HepG2 (cell line): ENCODE measurements at regions not wholly inside any gene's neighbourhood (a gene's known extent, or its start where the extent isn't known, plus 50 kb on each side); places are given as distances from the start of the nearest gene placed in this dataset.

ENCODE experiments used
- ATAC-seq: fragments of 200-7000 bp; cut with Tn5 transposase; 3 replicates; pipeline ENCODE4 v1.9.1; 2020; ENCODE audit warnings: mild to moderate bottlenecking, moderate library complexity
- BruUV-seq: library from RNA; stranded (reverse); fragments of 400-500 nt; replicated peaks from 2 replicates; lab custom pipeline; 2021; lab: Mats Ljungman, UMichigan
- CTCF ChIA-PET: fragments of 300-600 bp; formaldehyde crosslinking; extraction: SDS; loops from one replicate; lab custom pipeline; 2021; ENCODE audit warnings: low total read pairs, inconsistent platforms, low intra/inter-chr PET ratio; lab: Yijun Ruan, JAX
- POLR2A ChIA-PET: fragments of 350-600 bp; sonication (Branson Sonifier 250); formaldehyde crosslinking; loops from one replicate; lab custom pipeline; 2020; ENCODE audit warnings: antibody characterized with exemption, inconsistent platforms; lab: Yijun Ruan, JAX
- DNase-seq: peaks from one replicate; pipeline ENCODE4 v3.0.0-alpha.2; 2015; ENCODE audit warnings: low spot score
- FAIRE-seq: peaks from 3 replicates; lab custom pipeline; 2011; peaks lifted over from hg19 to GRCh38; lab: Jason Lieb, UNC
- H2AFZ ChIP-seq: one replicate; pipeline ENCODE4 v1.6.1; 2011; ENCODE audit warnings: low read length, inconsistent platforms
- H3K27ac ChIP-seq: fragments of 300-600 bp; 3 replicates; pipeline ENCODE4 v1.8.0; 2011; ENCODE audit warnings: mixed run types, mild to moderate bottlenecking, mixed read lengths, low read length, inconsistent platforms; ENCODE audit not compliant: insufficient read depth; ENCODE audit errors: extremely low read length
- H3K27me3 ChIP-seq, 2 experiments: fragments of 200-600 bp in 1 of 2; 2 replicates in 1 of 2; 3 replicates in 1 of 2; pipeline versions ENCODE4 v1.6.0 to v1.8.0; 2011; ENCODE audit warnings: low read length in 2 of 2, mild to moderate bottlenecking in 2 of 2, moderate library complexity in 2 of 2, inconsistent platforms in 1 of 2; ENCODE audit not compliant: insufficient read depth in 2 of 2, control insufficient read depth in 1 of 2
- H3K36me3 ChIP-seq, 2 experiments: fragments of 200-600 bp in 1 of 2; replicated peaks in 1 of 2; 2 replicates in 1 of 2; 3 replicates in 1 of 2; pipeline versions ENCODE4 v1.5.1 to v1.8.0; 2011; ENCODE audit warnings: low read length in 2 of 2, inconsistent platforms in 1 of 2; ENCODE audit not compliant: insufficient read depth in 2 of 2, control insufficient read depth in 1 of 2
- H3K4me1 ChIP-seq: 2 replicates; pipeline ENCODE4 v1.5.1; 2012; ENCODE audit warnings: low read length, inconsistent platforms; ENCODE audit not compliant: insufficient read depth
- H3K4me2 ChIP-seq: 2 replicates; pipeline ENCODE4 v1.6.0; 2011; ENCODE audit warnings: low read depth, low read length, inconsistent platforms
- H3K4me3 ChIP-seq, 3 experiments: fragments of 200-600 bp in 1 of 3; sonication (generic), shearing (Covaris generic) in 1 of 3; replicated peaks in 1 of 3; 2 replicates each; pipeline ENCODE4 v1.5.1; 2011 to 2016; ENCODE audit warnings: low read length in 3 of 3, inconsistent platforms in 2 of 3, low read depth in 2 of 3, mild to moderate bottlenecking in 2 of 3, control low read depth in 1 of 3, mixed read lengths in 1 of 3; ENCODE audit not compliant: insufficient read depth in 1 of 3
- H3K79me2 ChIP-seq: one replicate; pipeline ENCODE4 v1.6.1; 2011; ENCODE audit warnings: low read length, inconsistent platforms; ENCODE audit not compliant: insufficient read depth
- H3K9ac ChIP-seq: 2 replicates; pipeline ENCODE4 v1.6.0; 2011; ENCODE audit warnings: mild to moderate bottlenecking, low read depth, low read length, inconsistent platforms; ENCODE audit not compliant: insufficient read depth
- H3K9me3 ChIP-seq: 2 replicates; pipeline ENCODE4 v1.5.1; 2012; ENCODE audit warnings: mild to moderate bottlenecking, low read length
- H4K20me1 ChIP-seq: 2 replicates; pipeline ENCODE4 v1.6.0; 2011; ENCODE audit warnings: inconsistent platforms, mild to moderate bottlenecking, low read length, moderate library complexity; ENCODE audit not compliant: insufficient read depth
- ATF3 ChIP-seq: sonication (generic); formaldehyde crosslinking; IDR thresholded peaks from 2 replicates; pipeline ENCODE4 v1.4.0; 2020; ENCODE audit warnings: missing genetic modification reagents
- CC2D1A ChIP-seq: sonication (generic); formaldehyde crosslinking; IDR thresholded peaks from 2 replicates; pipeline ENCODE4 v1.8.1; 2023; ENCODE audit warnings: mild to moderate bottlenecking, missing genetic modification reagents
- HNRNPL ChIP-seq: fragments of 200-400 bp; formaldehyde crosslinking; IDR thresholded peaks from 2 replicates; pipeline ENCODE4 v1.6.1; 2017; ENCODE audit warnings: mild to moderate bottlenecking, low read depth, low read length
- HNRNPUL1 ChIP-seq: fragments of 200-400 bp; formaldehyde crosslinking; IDR thresholded peaks from 2 replicates; pipeline ENCODE4 v1.6.1; 2017; ENCODE audit warnings: low read depth, mild to moderate bottlenecking, low read length, moderate library complexity
- ISL2 ChIP-seq: sonication (generic); formaldehyde crosslinking; IDR thresholded peaks from 2 replicates; pipeline ENCODE4 v1.5.0; 2020; ENCODE audit warnings: missing genetic modification reagents
- KAT8 ChIP-seq: IDR thresholded peaks from 2 replicates; pipeline ENCODE4 v1.6.1; 2016; ENCODE audit warnings: missing genetic modification reagents, missing compliant biosample characterization
- KLF12 ChIP-seq: sonication (generic); formaldehyde crosslinking; IDR thresholded peaks from 2 replicates; pipeline ENCODE4 v1.4.0; 2020; ENCODE audit warnings: missing genetic modification reagents, borderline replicate concordance
- NFYC ChIP-seq: IDR thresholded peaks from 2 replicates; pipeline ENCODE4 v1.6.1; 2016; ENCODE audit warnings: missing genetic modification reagents, missing compliant biosample characterization
- PITX1 ChIP-seq: sonication (generic); formaldehyde crosslinking; IDR thresholded peaks from 2 replicates; pipeline ENCODE4 v1.5.1; 2020; ENCODE audit warnings: mild to moderate bottlenecking, missing genetic modification reagents
- PTBP1 ChIP-seq: fragments of 200-400 bp; formaldehyde crosslinking; IDR thresholded peaks from 2 replicates; pipeline ENCODE4 v1.6.1; 2018; ENCODE audit warnings: low read length, low read depth; ENCODE audit not compliant: poor library complexity, severe bottlenecking
- RARG ChIP-seq: sonication (generic); formaldehyde crosslinking; IDR thresholded peaks from 2 replicates; pipeline ENCODE4 v1.4.0; 2020; ENCODE audit warnings: low read depth, mild to moderate bottlenecking, missing genetic modification reagents
- RBAK ChIP-seq: sonication (generic); formaldehyde crosslinking; IDR thresholded peaks from 2 replicates; pipeline ENCODE4 v1.5.1; 2020; ENCODE audit warnings: mild to moderate bottlenecking, missing genetic modification reagents
- RFXANK ChIP-seq: IDR thresholded peaks from 2 replicates; pipeline ENCODE4 v1.6.1; 2016
- TCF7L2 ChIP-seq: IDR thresholded peaks from 2 replicates; pipeline ENCODE4 v1.6.1; 2011; ENCODE audit warnings: mild to moderate bottlenecking, low read depth, low read length, moderate library complexity
- TFAP4 ChIP-seq: sonication (generic); IDR thresholded peaks from 2 replicates; pipeline ENCODE4 v1.6.1; 2016; ENCODE audit warnings: low read depth, borderline replicate concordance
- TOE1 ChIP-seq: sonication (generic); formaldehyde crosslinking; IDR thresholded peaks from 2 replicates; pipeline ENCODE4 v1.4.0; 2020; ENCODE audit warnings: mild to moderate bottlenecking, missing genetic modification reagents
- ZBTB39 ChIP-seq: sonication (generic); formaldehyde crosslinking; IDR thresholded peaks from 2 replicates; pipeline ENCODE4 v1.5.0; 2020; ENCODE audit warnings: missing genetic modification reagents
- ZNF432 ChIP-seq: sonication (generic); formaldehyde crosslinking; IDR thresholded peaks from 2 replicates; pipeline ENCODE4 v1.5.0; 2020; ENCODE audit warnings: missing genetic modification reagents, mild to moderate bottlenecking, borderline replicate concordance
- ZNF569 ChIP-seq: sonication (generic); formaldehyde crosslinking; IDR thresholded peaks from 2 replicates; pipeline ENCODE4 v1.5.0; 2020; ENCODE audit warnings: mild to moderate bottlenecking, missing genetic modification reagents, moderate library complexity, borderline replicate concordance
- ZNF850 ChIP-seq: sonication (generic); formaldehyde crosslinking; conservative IDR thresholded peaks from 2 replicates; pipeline ENCODE4 v1.9.0; 2021; ENCODE audit warnings: mild to moderate bottlenecking, missing genetic modification reagents
- WGBS: methylation state at CpG from one replicate; pipeline ENCODE4 v1.1.6; 2017; ENCODE audit warnings: low lambda C conversion rate; 5-methylcytosine and 5-hydroxymethylcytosine counted together
- in situ Hi-C: cut with HindIII; loops from 2 replicates; pipeline ENCODE4 v1.10.0; 2017; ENCODE audit warnings: low pct_unique_long_range_greater_than_20kb; ENCODE audit not compliant: extremely low pct_ligation_motif_present
- intact Hi-C: fragments of 100-400 bp; cut with micrococcal nuclease; formaldehyde crosslinking; loops from one replicate; pipeline ENCODE4 v1.10.0; 2022; ENCODE audit not compliant: unreplicated experiment

GRCh38 chr3:75042941-75043340 is 428.5 kb upstream of the CNTN3 start:
- WGBS: no CpG with 5 or more reads among the region's 2 CpGs
- intact Hi-C loops: no loop called here
- Histone ChIP-seq H3K27me3 (no peaks in the 10 kb centered on the region), H2AFZ (no peak overlapping the region), H3K27ac (no peak overlapping the region), H3K4me1 (no peaks in the 10 kb centered on the region), H3K36me3 (no peaks in the 10 kb centered on the region), H3K4me2 (no peak overlapping the region), H3K9ac (no peak overlapping the region), H3K4me3 (no peak overlapping the region), H3K9me3 (peaks cover 70% of the 10 kb centered on the region), H4K20me1 (no peaks in the 10 kb centered on the region), H3K79me2 (no peaks in the 10 kb centered on the region)
- BruUV-seq: no TSS peak
- TF ChIP-seq TCF7L2 (no peak), HNRNPUL1 (no peak), PTBP1 (no peak), ISL2 (CRISPR knock-in tag) (no peak), NFYC (no peak), ZNF569 (CRISPR knock-in tag) (no peak)
- DNase-seq (no peak), ATAC-seq (no peak), FAIRE-seq (no peak)
- in situ Hi-C loops: no loop called here
- CTCF ChIA-PET: no interaction called here
- POLR2A ChIA-PET: no interaction called here

- H4K20me1 ChIP-seq: no peaks in the 10 kb centered on the region
- no peak overlapping the region for H3K27ac ChIP-seq
- H3K27me3 ChIP-seq: no peaks in the 10 kb centered on the region
- no peaks in the 10 kb centered on the region for H3K36me3 ChIP-seq
- no peaks in the 10 kb centered on the region for H3K79me2 ChIP-seq
- in situ Hi-C loops: no loop called here
- intact Hi-C loops: no loop called here
- ChIA-PET CTCF (no interaction called here), POLR2A (no interaction called here)
- H3K9ac ChIP-seq: no peak overlapping the region
- ATAC-seq (no peak), DNase-seq (no peak), FAIRE-seq (no peak)
- no peak overlapping the region for H3K4me2 ChIP-seq
- H3K4me1 ChIP-seq: no peaks in the 10 kb centered on the region
- 22% methylated on average over 2 of the region's 3 CpGs for WGBS
- H3K4me3 ChIP-seq: no peak overlapping the region
- H3K9me3 ChIP-seq: peaks cover 73% of the 10 kb centered on the region
- BruUV-seq: no TSS peak
- no peak overlapping the region for H2AFZ ChIP-seq
- no peak for TF ChIP-seq TFAP4
- no peak for TF ChIP-seq TOE1 (CRISPR knock-in tag)
- TF ChIP-seq ZBTB39 (CRISPR knock-in tag): no peak
- TF ChIP-seq ATF3 (CRISPR knock-in tag): no peak
- no peak for TF ChIP-seq KLF12 (CRISPR knock-in tag)
- no peak for TF ChIP-seq HNRNPL
- no peak for TF ChIP-seq RFXANK (CRISPR knock-in tag)
- TF ChIP-seq CC2D1A (CRISPR knock-in tag): no peak
- TF ChIP-seq ZNF850 (CRISPR knock-in tag): no peak
- no peak for TF ChIP-seq KAT8 (CRISPR knock-in tag)
- no peak for TF ChIP-seq PITX1 (CRISPR knock-in tag)
- TF ChIP-seq ZNF432 (CRISPR knock-in tag): no peak
- no peak for TF ChIP-seq RBAK
- TF ChIP-seq RARG (CRISPR knock-in tag): no peak
Observed at GRCh38 chr3:75048650-75049049, 434.2 kb upstream of the CNTN3 start.
